GM21717 (cell line): ENCODE measurements at regions not wholly inside any gene's neighbourhood (a gene's known extent, or its start where the extent isn't known, plus 50 kb on each side); places are given as distances from the start of the nearest gene placed in this dataset.
"Not testable (repeated sequence)": the region's sequence is repeated elsewhere in the genome, so short reads cannot be mapped to it uniquely, and the experiment has no call there.

Experiments
- ATAC-seq: cut with Tn5 transposase; IDR thresholded peaks from one replicate; pipeline ENCODE4 v1.9.1; 2021; ENCODE audit warnings: mild to moderate bottlenecking, moderate library complexity; ENCODE audit not compliant: unreplicated experiment

DNA sequence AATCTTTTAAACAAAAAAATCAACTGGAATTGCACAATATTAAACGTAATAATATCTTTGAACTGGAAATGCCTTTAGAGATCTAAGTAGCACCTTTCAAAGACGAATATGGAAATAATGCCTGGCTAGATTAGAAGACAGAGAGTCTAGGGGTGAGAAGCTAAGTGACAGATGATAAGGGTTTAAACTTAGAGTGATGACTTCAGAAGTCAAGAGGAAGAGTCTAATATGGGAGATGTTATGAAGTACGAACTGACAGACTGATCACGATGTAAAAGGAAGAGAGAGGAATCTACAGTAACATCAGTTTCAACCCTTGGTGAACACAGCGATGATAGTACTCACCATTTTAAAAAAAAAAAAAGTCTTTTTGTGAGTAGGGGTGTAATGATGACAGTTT is 57.9 kb downstream of the HINT1 start:
- ATAC-seq, result no peak

DNA sequence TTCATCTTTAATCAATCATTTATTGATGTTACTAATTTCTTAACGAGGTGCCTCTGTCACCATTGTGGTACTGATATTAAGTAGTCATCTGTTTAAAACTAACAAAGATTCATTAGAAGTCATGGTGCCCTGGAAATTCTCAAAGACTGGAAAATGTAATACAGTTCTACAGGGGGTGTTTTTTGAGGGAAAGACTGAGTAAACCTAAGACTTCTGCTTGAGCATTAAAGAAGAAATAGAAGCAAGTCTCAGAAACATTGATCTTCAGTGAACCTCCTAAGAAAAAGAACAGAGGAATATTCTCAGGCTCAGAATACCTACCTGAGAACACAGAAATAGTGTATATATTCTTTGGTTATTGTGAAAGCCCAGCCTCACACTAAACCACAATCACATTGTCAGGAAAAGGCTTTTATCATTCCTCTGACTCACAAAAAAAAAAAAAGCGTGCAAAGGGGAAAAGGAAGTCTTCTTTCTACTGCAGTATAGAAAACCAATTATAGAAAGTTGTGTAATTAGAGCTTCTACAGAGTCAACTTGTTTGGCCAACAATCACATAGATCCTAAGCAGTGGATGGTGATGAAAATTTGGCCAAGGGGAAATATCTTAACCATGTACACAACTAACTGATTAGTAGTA is 60.8 kb downstream of the HINT1 start:
- no peak for ATAC-seq

DNA sequence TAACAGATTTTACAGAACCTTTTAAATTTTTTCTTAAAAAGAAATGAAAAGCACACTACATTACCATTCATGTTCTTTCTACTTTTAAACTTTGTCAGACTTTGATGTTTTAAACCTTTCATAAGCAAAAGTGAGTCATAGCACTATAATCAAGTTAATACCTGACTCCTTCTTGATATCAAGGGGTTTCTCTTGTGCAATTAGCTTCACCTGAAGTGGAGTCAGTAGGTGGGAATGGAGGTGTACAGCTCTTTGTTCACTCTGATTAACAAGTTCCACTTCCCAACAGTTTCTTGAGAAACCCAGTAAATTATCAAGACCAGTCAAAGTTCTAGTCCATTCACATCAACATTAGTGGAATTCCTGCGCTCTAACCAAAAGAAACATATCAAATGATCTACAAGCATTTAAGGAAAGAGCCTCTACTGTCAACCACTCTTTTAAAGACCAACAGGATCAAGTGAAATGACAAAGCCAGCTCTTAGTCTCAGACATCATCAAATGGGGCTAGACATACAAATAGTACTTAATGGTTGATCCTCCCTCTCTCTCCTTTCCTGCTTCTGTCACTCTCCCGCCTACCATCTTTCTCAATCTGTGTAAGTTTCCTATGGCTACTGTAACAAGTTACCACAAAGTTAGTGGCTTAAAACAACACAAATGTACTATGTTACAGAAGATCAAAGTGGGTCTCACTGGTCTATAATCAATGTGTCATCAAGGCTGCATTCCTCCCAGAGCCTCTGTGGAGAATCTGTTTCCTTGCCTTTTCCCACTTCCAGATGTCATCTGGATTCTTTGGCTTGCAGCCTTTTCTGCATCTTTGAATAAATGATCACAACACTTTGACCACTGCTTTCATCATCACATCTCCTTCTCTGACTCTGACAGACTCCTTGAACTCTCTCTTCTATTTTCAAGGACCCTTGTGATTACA is 68.0 kb downstream of the HINT1 start:
- no peak for ATAC-seq

DNA sequence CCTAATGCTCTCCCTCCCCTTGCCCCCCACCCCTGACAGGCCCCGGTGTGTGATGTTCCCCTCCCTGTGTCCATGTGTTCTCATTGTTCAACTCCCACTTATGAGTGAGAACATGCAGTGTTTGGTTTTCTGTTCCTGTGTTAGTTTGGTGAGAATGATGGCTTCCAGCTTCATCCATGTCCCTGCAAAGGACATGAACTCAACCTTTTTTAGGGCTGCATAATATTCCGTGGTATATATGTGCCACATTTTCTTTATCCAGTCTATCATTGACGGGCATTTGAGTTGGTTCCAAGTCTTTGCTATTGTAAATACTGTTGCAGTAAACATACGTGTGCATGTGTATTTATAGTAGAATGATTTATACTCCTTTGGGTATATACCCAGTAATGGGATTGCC is 69.5 kb downstream of the HINT1 start:
- ATAC-seq, result not testable (repeated sequence)

- no peak for ATAC-seq
These were observed 80.6 kb downstream of the HINT1 start for GRCh38 chr5:131084436-131084835.

GRCh38 chr5:131081913-131082488 is 83.1 kb downstream of the HINT1 start:
- no peak for ATAC-seq

DNA sequence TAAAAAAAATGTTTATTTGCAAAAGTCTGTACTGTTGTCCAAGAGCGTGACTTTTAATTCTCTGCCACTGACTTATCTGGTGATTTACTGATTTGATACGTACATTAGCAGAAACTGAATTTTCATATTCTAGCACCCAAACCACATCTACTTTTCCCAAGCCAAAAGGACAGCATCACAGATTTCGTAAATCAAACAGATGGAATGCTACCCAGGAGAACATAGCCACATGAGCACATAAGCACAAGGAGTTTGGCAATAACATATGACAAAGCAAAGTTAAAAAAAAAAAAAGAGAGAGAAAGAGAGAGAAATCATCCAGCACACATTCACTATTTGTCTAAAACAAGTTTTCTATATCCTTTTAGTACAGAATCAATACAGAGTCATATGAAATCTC is 83.7 kb downstream of the HINT1 start:
- ATAC-seq, result no peak

DNA sequence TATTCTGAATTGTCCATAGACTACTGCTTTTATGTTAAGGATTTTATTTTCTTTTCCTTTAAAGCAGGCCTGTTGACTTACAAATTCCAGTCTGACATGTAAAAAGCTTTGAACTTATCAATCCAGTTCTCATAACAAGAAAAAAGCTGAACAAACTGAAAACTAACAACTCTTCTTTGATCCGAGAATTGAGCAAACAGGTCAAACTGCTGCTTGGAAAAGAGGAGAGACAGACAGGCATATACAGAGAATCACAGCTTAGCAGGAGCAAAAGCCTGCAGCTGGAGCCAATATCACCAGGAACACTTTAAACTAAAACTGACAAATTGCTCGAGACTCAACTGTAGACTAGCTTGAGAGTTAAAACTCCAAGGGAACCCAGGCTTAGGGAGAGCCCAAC is 85.8 kb downstream of the HINT1 start:
- ATAC-seq, result no peak

DNA sequence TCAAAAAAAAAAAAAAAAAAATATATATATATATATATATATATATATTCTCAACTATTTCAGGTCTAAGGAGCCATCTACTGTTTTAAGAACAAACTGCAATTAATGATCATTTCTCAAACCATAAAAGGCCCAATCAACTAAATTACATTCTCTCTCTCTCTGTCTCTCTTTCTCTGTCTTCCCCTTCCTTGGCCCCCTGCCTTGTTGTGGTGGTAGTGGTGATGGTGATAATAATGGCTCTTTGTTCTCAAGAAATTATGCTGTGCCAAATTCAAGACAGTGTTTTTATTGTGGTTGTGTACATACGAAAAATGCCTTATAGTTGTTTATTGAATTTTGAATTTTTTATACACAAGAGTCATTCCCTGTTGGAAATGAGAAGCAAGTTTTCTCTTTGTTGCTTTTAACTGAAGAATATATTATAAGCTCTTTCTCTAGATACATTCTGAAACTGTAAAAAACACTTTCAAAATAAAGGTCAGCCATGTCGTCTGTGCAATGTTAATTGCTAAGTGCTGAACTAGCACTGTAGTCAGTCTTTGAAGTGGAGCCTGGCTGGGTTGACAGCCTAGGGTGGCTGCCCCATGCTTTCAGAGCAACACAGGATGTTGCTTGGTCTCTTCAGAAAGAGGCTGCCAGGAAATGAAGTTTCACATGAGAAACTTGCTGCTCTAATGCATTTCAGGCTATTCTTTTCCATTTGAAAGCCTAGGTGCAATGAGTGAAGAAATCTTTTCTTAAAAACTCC is 96.0 kb downstream of the HINT1 start:
- peak; percentile 96 for ATAC-seq

- no peak for ATAC-seq
These were observed 97.0 kb downstream of the HINT1 start for GRCh38 chr5:131068076-131068475.

DNA sequence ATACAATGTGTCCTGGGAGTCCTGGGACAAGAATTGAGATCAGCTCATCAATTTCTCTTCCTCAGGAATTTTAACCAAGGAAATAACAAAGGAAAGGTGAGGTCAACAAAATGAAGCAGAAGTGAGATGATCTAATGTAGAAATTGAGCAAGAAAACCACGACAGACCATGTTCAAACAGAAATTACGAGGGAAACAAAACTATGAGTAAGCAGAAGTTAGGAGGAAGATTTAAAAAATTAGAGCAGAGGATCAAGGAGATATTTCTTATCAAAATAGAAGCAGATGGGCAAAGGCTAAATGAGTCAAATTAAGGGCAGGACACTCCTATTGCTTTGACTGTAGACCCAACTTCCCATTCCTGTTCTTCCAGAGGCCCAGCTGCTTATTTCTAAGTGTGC is 97.4 kb downstream of the HINT1 start:
- no peak for ATAC-seq

DNA sequence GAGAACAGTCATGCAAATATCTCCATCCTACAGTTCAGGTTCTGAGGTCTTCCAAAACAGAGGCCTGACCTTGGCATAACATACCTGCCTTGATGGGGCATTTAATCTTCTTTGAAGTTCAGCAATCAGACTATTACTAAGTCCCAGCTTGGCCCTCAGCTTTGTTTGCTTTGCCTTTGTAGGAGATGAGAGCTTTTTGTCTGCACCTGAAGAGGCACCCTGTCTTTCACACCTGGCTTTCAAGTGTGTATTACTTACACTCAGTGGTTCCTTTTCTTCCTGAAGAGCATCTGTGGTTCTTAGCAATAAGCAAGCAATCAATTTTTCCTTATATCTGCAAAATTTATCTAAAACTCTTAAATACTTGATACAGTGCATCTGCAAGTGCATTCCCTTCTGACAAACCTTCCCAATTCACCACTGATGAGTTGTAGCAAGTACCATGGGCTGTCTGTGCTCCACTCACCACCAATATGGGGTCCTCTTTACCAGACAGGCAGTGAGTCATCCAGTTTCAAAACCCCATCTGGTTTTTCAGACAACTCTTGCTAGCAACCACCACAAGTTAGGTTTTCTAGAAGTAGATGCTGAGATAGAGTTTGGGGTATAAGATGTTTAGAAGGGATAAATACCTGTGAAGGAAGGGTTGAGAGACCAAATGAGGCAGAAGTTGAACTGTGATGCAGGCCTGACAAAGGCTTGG is 100.2 kb downstream of the HINT1 start:
- ATAC-seq, result no peak

DNA sequence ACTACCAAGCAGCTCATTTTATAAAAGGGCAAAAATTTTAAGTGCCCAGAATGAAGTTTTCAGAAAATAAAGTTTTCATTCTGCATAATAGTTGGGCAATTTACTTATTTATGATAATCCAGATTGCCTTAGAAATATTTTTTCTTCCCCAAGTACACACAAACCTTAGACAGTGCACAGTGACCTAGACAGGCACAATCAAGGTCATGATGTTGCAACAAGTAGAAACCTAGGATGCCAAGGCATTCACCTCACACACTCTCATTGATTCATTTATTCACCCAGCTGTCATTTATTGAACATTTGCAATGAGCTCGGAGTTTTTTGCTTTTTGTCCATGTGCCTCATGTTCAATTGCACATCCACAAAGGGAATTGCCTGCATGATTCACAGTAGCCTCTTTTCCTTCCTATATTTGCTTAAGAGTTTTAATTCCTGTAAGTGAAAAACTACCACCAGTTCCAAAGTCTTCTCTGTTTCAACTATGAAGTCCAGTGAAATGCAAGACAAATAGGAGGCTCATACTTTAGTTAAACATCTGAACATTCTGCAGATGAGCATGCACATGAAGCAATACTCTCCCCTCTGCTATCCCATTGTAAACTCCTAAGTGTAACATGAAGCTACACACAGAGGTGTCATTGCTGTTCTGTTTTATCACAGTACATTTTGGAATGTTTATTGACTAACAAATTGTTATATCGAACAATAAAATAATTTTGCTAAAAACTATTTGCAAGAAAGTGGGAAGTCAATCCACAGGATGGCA is 122.9 kb downstream of the HINT1 start:
- ATAC-seq, result no peak

- ATAC-seq, result no peak
These were observed 141.6 kb downstream of the HINT1 start for GRCh38 chr5:131023498-131023865.

DNA sequence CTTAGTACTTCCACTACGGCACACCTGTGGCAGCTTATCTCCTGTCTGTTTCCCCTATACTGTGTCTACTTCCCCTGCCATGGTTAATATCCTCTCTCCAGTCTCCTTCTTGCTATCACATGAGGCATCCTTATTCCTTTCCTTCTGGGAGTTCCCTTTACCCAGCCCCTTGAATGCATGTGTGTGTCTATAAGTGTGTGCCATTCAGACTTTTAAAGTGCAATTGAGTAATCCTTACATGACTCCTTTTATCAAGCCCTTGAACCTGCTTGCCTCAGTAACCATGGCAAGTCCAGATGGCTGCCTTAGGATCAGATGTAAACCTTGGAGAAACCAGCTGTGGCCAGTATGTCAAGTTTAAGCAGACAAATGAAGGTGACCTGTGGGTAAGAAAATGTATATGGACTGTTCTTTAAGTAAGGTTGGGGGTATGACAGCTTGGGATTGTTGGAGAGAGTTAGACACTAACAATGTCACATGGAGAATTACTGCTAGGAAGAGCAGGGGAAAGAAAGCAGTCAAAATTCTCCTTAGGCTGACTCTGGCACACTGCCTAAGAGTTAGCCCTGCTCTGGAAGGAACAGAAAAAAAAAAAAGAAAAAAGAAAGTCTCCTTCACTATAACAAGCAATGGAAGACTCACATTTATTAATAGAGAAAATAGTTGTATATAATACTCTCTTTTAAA is 142.1 kb downstream of the HINT1 start:
- ATAC-seq, result no peak

GRCh38 chr5:131021646-131022045 is 143.4 kb downstream of the HINT1 start:
- ATAC-seq, result no peak

- ATAC-seq, result no peak
These were observed 145.3 kb downstream of the HINT1 start for GRCh38 chr5:131019601-131020315.

DNA sequence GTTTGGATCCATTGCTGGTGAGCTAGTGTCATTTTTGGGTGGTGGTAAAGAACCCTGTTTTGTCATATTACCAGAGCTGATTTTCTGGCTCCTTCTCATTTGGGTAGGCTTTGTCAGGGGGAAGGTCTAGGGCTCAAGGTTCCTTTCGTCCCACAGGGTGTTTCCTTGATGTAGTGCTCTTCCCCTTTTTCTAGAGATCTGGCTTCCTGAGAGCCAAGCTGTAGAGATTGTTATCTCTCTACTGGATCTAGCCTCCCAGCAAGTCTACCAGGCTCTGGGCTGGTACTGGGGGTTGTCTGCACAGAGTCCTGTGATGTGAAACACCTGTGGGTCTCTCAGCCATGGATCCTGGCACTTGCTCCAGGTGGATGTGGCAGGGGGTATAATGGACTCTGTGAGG is 145.9 kb downstream of the HINT1 start:
- ATAC-seq, result no peak

- no peak for ATAC-seq
These were observed 156.7 kb downstream of the HINT1 start for GRCh38 chr5:131008329-131008728.
